Prostate gland (tissue), 2 donors: ENCODE measurements at regions not wholly inside any gene's neighbourhood (a gene's known extent, or its start where the extent isn't known, plus 50 kb on each side); places are given as distances from the start of the nearest gene placed in this dataset.

Experiments
- POLR2A ChIP-seq: fragments of 450-650 bp; IDR thresholded peaks from one replicate; pipeline ENCODE4 v1.6.1; 2016; ENCODE audit warnings: antibody characterized with exemption, mild to moderate bottlenecking
- POLR2AphosphoS5 ChIP-seq: sonication (generic); formaldehyde crosslinking; IDR thresholded peaks from one replicate; pipeline ENCODE4 v1.6.1; 2017; ENCODE audit warnings: antibody characterized with exemption
- TF ChIP-seq, protein P1 (sequence below), 4 experiments: fragments of 200-600 bp in 2 of 4; fragments of 450-650 bp in 2 of 4; sonication (generic) in 2 of 4; IDR thresholded peaks; 1 replicate in 3 of 4; 2 replicates in 1 of 4; pipeline ENCODE4 v1.5.1; 2016 to 2019; ENCODE audit warnings: antibody characterized with exemption in 4 of 4, mild to moderate bottlenecking in 2 of 4, moderate library complexity in 2 of 4

DNA sequence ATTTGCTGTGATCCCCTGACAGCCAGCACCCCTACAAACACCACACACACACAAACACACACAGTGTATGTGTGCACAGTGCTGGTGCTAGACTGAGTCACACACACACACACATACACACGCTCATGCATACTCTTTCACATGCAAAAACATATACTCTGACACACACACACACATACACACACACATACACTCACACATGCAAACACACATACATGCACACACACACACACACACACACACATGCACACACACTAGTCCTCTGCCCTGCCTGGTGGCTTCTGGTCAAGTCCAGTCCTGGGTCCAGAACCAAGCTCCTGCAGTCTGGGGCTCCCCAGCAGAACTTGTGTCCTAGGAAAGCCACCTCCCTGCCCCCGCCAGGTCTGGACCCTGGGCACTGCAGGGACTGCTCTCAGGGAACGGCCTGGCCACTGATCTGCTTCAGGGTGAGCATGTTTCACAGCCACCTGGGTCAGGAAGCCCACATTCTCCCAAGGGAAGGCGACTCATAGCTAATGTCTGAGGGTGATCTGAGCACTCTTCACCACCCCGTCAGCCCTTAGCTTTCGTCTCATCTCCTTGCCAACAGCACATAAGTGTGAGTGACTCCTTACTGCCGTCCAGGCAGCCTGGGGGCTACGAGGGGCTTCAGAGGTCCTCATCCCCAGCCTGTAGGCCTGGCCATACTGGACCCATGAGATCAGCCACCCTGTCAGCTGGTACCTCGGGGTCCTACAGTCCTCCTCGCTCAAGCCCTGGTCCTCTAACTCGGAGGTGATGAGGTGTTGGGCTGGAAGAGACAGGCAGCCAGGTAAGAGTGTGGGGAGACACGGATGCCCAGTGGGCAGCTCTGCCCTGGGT lies 88.1 kb downstream of the MCFD2 start:
- TF ChIP-seq, protein P1, sequence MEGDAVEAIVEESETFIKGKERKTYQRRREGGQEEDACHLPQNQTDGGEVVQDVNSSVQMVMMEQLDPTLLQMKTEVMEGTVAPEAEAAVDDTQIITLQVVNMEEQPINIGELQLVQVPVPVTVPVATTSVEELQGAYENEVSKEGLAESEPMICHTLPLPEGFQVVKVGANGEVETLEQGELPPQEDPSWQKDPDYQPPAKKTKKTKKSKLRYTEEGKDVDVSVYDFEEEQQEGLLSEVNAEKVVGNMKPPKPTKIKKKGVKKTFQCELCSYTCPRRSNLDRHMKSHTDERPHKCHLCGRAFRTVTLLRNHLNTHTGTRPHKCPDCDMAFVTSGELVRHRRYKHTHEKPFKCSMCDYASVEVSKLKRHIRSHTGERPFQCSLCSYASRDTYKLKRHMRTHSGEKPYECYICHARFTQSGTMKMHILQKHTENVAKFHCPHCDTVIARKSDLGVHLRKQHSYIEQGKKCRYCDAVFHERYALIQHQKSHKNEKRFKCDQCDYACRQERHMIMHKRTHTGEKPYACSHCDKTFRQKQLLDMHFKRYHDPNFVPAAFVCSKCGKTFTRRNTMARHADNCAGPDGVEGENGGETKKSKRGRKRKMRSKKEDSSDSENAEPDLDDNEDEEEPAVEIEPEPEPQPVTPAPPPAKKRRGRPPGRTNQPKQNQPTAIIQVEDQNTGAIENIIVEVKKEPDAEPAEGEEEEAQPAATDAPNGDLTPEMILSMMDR (IDR thresholded peaks at IDR 0.05): no peak
- TF ChIP-seq POLR2A (no peak), POLR2AphosphoS5 (no peak)
